ENCODE measurements at regions not wholly inside any gene's neighbourhood (a gene's known extent, or its start where the extent isn't known, plus 50 kb on each side); places are given as distances from the start of the nearest gene placed in this dataset.

GRCh38 chr9:1421436-1421835 is 371.3 kb downstream of the DMRT2 start:
- H3K27ac Mint-ChIP-seq (ENCODE audit: low read depth): no peak overlapping the region
- no peak for ATAC-seq (replicated peaks; ENCODE audit: extremely low read depth, poor library complexity, severe bottlenecking)
- no peaks in the 10 kb centered on the region for H3K4me1 Mint-ChIP-seq
- H3K4me3 Mint-ChIP-seq: no peak overlapping the region
- no peak for DNase-seq (ENCODE audit: low spot score in 2 of 2)
- H3K36me3 Mint-ChIP-seq (ENCODE audit: insufficient read depth): no peaks in the 10 kb centered on the region
- H3K9me3 Mint-ChIP-seq: peaks cover 6% of the 10 kb centered on the region
- no peaks in the 10 kb centered on the region for H3K27me3 Mint-ChIP-seq

DNA sequence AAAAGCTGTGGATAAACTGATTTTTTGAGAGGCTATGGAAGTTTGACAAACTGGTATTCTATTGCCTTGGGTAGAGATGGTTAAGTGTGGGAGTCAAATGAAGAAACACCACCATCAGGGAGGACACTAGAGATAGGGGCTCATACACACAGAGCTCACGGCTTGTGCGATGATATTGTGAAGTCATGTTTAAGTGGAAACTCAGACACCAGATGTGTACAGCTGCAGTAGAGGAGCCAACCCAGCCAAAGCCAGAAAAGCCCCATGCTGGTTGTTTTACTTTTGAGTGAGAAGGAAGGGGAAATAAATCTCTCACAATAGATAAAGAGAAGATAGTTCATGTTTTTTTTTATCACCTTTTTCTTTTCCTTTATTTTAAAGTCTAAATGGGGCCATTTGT is 377.7 kb downstream of the DMRT2 start:
- Mint-ChIP-seq H3K9me3 (peaks cover 11% of the 10 kb centered on the region), H3K36me3 (ENCODE audit: insufficient read depth) (peaks cover 2% of the 10 kb centered on the region)

GRCh38 chr9:1429297-1429696 is 379.1 kb downstream of the DMRT2 start:
- Mint-ChIP-seq H3K27ac (ENCODE audit: low read depth) (no peak overlapping the region), H3K4me3 (no peak overlapping the region), H3K4me1 (no peaks in the 10 kb centered on the region), H3K9me3 (peaks cover 5% of the 10 kb centered on the region), H3K27me3 (peaks cover 11% of the 10 kb centered on the region), H3K36me3 (ENCODE audit: insufficient read depth) (peaks cover 2% of the 10 kb centered on the region)
- ATAC-seq (replicated peaks; ENCODE audit: extremely low read depth, poor library complexity, severe bottlenecking): no peak
- no peak for DNase-seq (ENCODE audit: low spot score in 2 of 2)

More for the DNA sequence above, 377.7 kb downstream of the DMRT2 start:
- H3K27ac Mint-ChIP-seq (ENCODE audit: low read depth): no peak overlapping the region
- DNase-seq (ENCODE audit: low spot score in 2 of 2): no peak
- ATAC-seq (replicated peaks; ENCODE audit: extremely low read depth, poor library complexity, severe bottlenecking): no peak
- peaks cover 11% of the 10 kb centered on the region for H3K27me3 Mint-ChIP-seq
- H3K4me1 Mint-ChIP-seq: no peaks in the 10 kb centered on the region
- H3K4me3 Mint-ChIP-seq: no peak overlapping the region

GRCh38 chr9:1431461-1431860 is 381.3 kb downstream of the DMRT2 start:
- Mint-ChIP-seq H3K4me3 (no peak overlapping the region), H3K27me3 (peaks cover 11% of the 10 kb centered on the region), H3K9me3 (peaks cover 5% of the 10 kb centered on the region), H3K4me1 (no peaks in the 10 kb centered on the region), H3K27ac (ENCODE audit: low read depth) (no peak overlapping the region), H3K36me3 (ENCODE audit: insufficient read depth) (peaks cover 2% of the 10 kb centered on the region)
- ATAC-seq (replicated peaks; ENCODE audit: extremely low read depth, poor library complexity, severe bottlenecking): no peak
- DNase-seq (ENCODE audit: low spot score in 2 of 2): no peak

DNA sequence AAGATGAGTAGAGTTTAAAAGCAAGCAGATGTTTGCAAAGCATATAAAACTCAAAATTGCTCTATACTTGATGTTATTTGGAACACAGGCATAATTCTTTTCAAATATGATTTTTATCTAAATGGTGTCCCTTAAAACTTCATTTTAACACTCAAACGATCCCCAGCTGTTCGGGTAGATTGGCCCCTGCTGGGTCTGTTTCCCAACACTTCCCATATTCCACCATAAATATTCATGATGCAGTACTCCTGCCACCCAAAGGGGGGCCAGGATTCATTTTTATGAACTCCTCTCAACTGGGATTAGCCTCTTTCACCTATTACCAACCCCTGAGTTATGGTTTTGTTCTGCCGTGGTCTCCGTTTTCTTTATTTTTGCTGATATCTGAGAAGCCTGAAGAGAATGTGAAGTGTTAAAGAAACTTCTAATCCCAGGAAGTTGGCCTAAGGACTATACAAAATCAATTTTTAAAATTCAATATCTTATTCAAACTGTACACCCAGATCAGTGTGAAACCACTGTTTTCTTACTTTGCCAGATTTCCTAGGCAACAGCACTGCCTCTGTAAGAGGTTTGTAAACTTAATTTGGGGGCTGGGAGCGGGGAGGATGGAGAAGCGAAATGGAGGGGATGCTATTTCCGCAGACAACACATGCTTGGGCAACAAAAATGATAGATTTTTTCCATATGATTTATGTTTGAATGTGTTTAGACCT is 384.1 kb downstream of the DMRT2 start:
- no peak overlapping the region for H3K4me3 Mint-ChIP-seq
- DNase-seq (ENCODE audit: low spot score in 2 of 2): no peak
- H3K27me3 Mint-ChIP-seq: peaks cover 11% of the 10 kb centered on the region
- peaks cover 5% of the 10 kb centered on the region for H3K9me3 Mint-ChIP-seq
- no peak for ATAC-seq (replicated peaks; ENCODE audit: extremely low read depth, poor library complexity, severe bottlenecking)
- H3K36me3 Mint-ChIP-seq (ENCODE audit: insufficient read depth): no peaks in the 10 kb centered on the region
- no peaks in the 10 kb centered on the region for H3K4me1 Mint-ChIP-seq
- H3K27ac Mint-ChIP-seq (ENCODE audit: low read depth): no peak overlapping the region

- H3K4me3 Mint-ChIP-seq: no peak overlapping the region
- no peaks in the 10 kb centered on the region for H3K4me1 Mint-ChIP-seq
- H3K27ac Mint-ChIP-seq (ENCODE audit: low read depth): no peak overlapping the region
- ATAC-seq (replicated peaks; ENCODE audit: extremely low read depth, poor library complexity, severe bottlenecking) (no peak), DNase-seq (ENCODE audit: low spot score in 2 of 2) (no peak)
- peaks cover 5% of the 10 kb centered on the region for H3K9me3 Mint-ChIP-seq
- no peaks in the 10 kb centered on the region for H3K36me3 Mint-ChIP-seq (ENCODE audit: insufficient read depth)
- peaks cover 11% of the 10 kb centered on the region for H3K27me3 Mint-ChIP-seq
These were observed 384.7 kb downstream of the DMRT2 start for GRCh38 chr9:1434811-1435210.

DNA sequence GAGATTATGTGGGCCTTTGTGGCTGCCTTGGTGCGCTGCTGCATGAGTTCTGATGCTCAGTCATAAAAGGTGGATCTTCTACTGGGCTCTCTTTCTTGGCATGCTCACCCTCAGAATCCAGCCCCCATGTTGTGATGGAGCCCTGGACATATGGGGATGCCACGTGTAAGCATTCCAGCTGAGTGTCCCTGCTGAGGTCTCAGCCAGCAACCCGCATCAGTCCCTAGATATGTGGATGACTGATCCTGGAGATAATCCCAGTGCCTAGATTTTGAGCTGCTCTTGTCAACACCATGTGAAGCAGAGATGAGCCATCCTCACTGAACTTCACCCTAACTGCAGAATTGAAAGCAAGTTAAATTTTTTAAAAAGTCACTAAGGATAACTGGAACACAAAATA is 390.1 kb downstream of the DMRT2 start:
- ATAC-seq (replicated peaks; ENCODE audit: extremely low read depth, poor library complexity, severe bottlenecking) (no peak), DNase-seq (ENCODE audit: low spot score in 2 of 2) (no peak)
- Mint-ChIP-seq H3K4me1 (no peaks in the 10 kb centered on the region), H3K27me3 (no peaks in the 10 kb centered on the region), H3K9me3 (no peaks in the 10 kb centered on the region), H3K4me3 (no peak overlapping the region), H3K27ac (ENCODE audit: low read depth) (no peak overlapping the region), H3K36me3 (ENCODE audit: insufficient read depth) (no peaks in the 10 kb centered on the region)

- H3K4me3 Mint-ChIP-seq: no peak overlapping the region
- H3K27ac Mint-ChIP-seq (ENCODE audit: low read depth): no peak overlapping the region
- ATAC-seq (replicated peaks; ENCODE audit: extremely low read depth, poor library complexity, severe bottlenecking) (no peak), DNase-seq (ENCODE audit: low spot score in 2 of 2) (no peak)
- H3K9me3 Mint-ChIP-seq: no peaks in the 10 kb centered on the region
- no peaks in the 10 kb centered on the region for H3K36me3 Mint-ChIP-seq (ENCODE audit: insufficient read depth)
- H3K4me1 Mint-ChIP-seq: no peaks in the 10 kb centered on the region
- no peaks in the 10 kb centered on the region for H3K27me3 Mint-ChIP-seq
These were observed 391.9 kb downstream of the DMRT2 start for GRCh38 chr9:1442105-1442504.

DNA sequence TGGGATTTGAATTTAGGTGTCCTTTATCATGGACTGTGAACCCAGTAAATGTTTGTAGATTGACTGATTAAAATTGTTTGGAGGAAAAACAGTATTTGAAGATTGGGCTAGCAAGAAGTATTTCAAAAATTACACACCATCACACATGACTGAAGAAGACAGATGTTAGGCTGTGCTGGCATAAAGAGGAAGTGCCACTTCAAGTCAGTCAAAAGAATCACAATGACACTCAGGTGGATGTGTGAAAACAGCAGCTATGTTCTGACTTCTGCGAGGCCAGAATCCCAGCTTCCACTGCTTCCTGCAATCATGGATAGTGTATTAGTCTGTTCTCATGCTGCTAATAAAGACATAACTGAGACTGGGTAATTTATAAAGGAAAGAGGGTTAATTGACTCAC is 393.3 kb downstream of the DMRT2 start:
- ATAC-seq (replicated peaks; ENCODE audit: extremely low read depth, poor library complexity, severe bottlenecking): no peak
- Mint-ChIP-seq H3K4me1 (no peaks in the 10 kb centered on the region), H3K4me3 (no peak overlapping the region), H3K27ac (ENCODE audit: low read depth) (no peak overlapping the region), H3K27me3 (no peaks in the 10 kb centered on the region), H3K9me3 (no peaks in the 10 kb centered on the region), H3K36me3 (ENCODE audit: insufficient read depth) (no peaks in the 10 kb centered on the region)
- DNase-seq (ENCODE audit: low spot score in 2 of 2): no peak

- ATAC-seq (replicated peaks; ENCODE audit: extremely low read depth, poor library complexity, severe bottlenecking) (no peak), DNase-seq (ENCODE audit: low spot score in 2 of 2) (no peak)
- no peaks in the 10 kb centered on the region for H3K27me3 Mint-ChIP-seq
- no peaks in the 10 kb centered on the region for H3K36me3 Mint-ChIP-seq (ENCODE audit: insufficient read depth)
- no peak overlapping the region for H3K4me3 Mint-ChIP-seq
- H3K27ac Mint-ChIP-seq (ENCODE audit: low read depth): no peak overlapping the region
- no peaks in the 10 kb centered on the region for H3K4me1 Mint-ChIP-seq
- H3K9me3 Mint-ChIP-seq: no peaks in the 10 kb centered on the region
These were observed 396.5 kb downstream of the DMRT2 start for GRCh38 chr9:1446671-1447070.

DNA sequence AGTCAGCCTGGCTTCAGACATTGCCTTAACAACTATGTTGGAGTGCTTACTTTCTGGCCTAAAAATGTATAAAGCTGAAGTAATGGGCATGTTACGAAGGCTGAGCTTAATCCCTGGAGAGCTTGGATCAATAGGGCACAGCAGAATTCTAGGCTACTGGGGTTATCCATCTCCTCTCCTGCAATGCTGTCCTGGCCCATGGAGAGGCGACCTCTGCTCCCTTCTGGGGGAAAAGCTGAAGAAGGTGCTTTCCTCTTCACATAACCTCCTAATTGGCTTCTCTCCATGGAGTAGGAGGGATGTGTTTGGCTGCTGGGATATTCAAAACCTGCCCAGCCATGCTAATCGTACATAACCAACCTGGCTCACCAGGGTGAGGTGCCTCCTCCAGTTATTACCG is 403.5 kb downstream of the DMRT2 start:
- H3K27ac Mint-ChIP-seq (ENCODE audit: low read depth): no peak overlapping the region
- DNase-seq (ENCODE audit: low spot score in 2 of 2) (no peak), ATAC-seq (replicated peaks; ENCODE audit: extremely low read depth, poor library complexity, severe bottlenecking) (no peak)
- H3K9me3 Mint-ChIP-seq: no peaks in the 10 kb centered on the region
- H3K4me1 Mint-ChIP-seq: no peaks in the 10 kb centered on the region
- H3K27me3 Mint-ChIP-seq: no peaks in the 10 kb centered on the region
- H3K4me3 Mint-ChIP-seq: no peak overlapping the region
- H3K36me3 Mint-ChIP-seq (ENCODE audit: insufficient read depth): no peaks in the 10 kb centered on the region

DNA sequence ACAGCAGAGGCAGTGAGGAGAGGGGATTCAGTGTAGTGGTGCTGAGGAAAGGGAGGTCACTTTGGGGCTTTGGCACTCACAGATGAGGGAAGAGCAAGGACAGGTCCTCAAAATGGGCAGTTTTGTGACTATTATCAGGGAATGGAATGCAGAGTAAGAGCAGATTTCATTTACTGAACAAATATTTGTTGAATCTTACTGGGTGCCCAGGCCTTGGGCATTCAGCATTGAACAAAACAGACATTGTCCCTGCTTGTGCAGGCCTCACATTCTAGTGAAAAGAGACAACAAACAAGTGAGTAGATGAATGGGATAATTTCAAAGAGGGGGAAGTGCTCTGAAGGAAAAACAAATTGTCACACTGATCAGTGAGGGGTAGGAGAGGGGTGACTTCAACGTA is 404.1 kb downstream of the DMRT2 start:
- no peaks in the 10 kb centered on the region for H3K36me3 Mint-ChIP-seq (ENCODE audit: insufficient read depth)
- no peaks in the 10 kb centered on the region for H3K4me1 Mint-ChIP-seq
- no peak overlapping the region for H3K27ac Mint-ChIP-seq (ENCODE audit: low read depth)
- no peak overlapping the region for H3K4me3 Mint-ChIP-seq
- no peak for DNase-seq (ENCODE audit: low spot score in 2 of 2)
- no peaks in the 10 kb centered on the region for H3K9me3 Mint-ChIP-seq
- ATAC-seq (replicated peaks; ENCODE audit: extremely low read depth, poor library complexity, severe bottlenecking): no peak
- no peaks in the 10 kb centered on the region for H3K27me3 Mint-ChIP-seq

DNA sequence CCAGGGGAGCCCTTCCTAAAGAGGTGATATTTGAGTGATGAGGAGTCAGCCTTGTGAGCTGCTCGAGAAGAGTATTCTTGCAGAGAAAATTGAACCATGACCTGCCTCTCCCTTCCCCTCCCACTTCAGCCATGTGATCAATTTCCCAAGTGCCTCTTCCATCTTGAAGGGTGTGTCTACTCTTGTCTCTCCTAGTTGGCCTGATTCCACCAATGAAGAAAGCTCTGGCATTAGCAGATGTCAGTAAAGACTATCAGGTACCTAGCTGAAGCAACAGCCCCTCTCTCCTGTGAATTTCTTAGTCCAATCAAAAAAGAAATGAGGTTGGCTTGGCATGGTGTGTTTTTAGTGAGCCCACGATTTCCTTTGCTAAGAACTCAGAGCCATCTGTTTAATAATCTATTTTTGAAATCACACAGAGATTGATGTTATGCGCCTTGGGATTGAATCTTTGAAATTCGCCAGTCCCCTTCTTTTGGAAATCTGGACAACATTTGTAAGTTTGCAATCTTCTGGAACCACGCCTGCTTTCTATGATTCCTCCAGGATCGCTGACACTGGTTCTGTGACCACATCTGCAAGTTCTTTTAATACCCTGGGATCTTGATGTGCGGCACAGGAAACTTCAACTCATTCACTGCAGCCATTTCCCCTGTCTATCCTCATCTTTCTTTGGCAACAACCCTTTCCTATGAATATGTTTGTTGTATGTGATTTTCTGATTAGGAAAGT is 404.6 kb downstream of the DMRT2 start:
- H3K9me3 Mint-ChIP-seq: no peaks in the 10 kb centered on the region
- no peak overlapping the region for H3K27ac Mint-ChIP-seq (ENCODE audit: low read depth)
- ATAC-seq (replicated peaks; ENCODE audit: extremely low read depth, poor library complexity, severe bottlenecking) (no peak), DNase-seq (ENCODE audit: low spot score in 2 of 2) (no peak)
- H3K36me3 Mint-ChIP-seq (ENCODE audit: insufficient read depth): no peaks in the 10 kb centered on the region
- H3K4me3 Mint-ChIP-seq: no peak overlapping the region
- H3K27me3 Mint-ChIP-seq: no peaks in the 10 kb centered on the region
- H3K4me1 Mint-ChIP-seq: no peaks in the 10 kb centered on the region
